Keratinocyte (primary cell): ENCODE measurements at regions not wholly inside any gene's neighbourhood (a gene's known extent, or its start where the extent isn't known, plus 50 kb on each side); places are given as distances from the start of the nearest gene placed in this dataset.

Experiments used
- DNase-seq: peaks from one replicate; pipeline ENCODE4 v3.0.0-alpha.2; 2011; ENCODE audit warnings: low read depth, missing footprints, low spot score
- FAIRE-seq: peaks from 2 replicates; lab custom pipeline; 2011; peaks lifted over from hg19 to GRCh38; lab: Jason Lieb, UNC
- H2AFZ ChIP-seq: 2 replicates; pipeline ENCODE4 v1.6.0; 2012; ENCODE audit warnings: low read length, control low read depth, inconsistent platforms; ENCODE audit not compliant: control insufficient read depth
- H3K27ac ChIP-seq: 2 replicates; pipeline ENCODE4 v1.5.1; 2011; ENCODE audit warnings: low read length; ENCODE audit not compliant: control insufficient read depth, insufficient read depth
- H3K27me3 ChIP-seq: 3 replicates; pipeline ENCODE4 v1.6.0; 2011; ENCODE audit warnings: low read length; ENCODE audit not compliant: control insufficient read depth, insufficient read depth; ENCODE audit errors: extremely low read depth
- H3K36me3 ChIP-seq, 2 experiments: 2 replicates in 1 of 2; 3 replicates in 1 of 2; pipeline ENCODE4 v1.5.1; 2011; ENCODE audit warnings: low read length in 2 of 2, mild to moderate bottlenecking in 1 of 2; ENCODE audit not compliant: control insufficient read depth in 2 of 2, insufficient read depth in 2 of 2; ENCODE audit errors: extremely low read depth in 1 of 2
- H3K4me1 ChIP-seq: 3 replicates; pipeline ENCODE4 v1.5.1; 2011; ENCODE audit warnings: low read length; ENCODE audit not compliant: control insufficient read depth, insufficient read depth; ENCODE audit errors: extremely low read depth
- H3K4me2 ChIP-seq: 3 replicates; pipeline ENCODE4 v1.6.0; 2011; ENCODE audit warnings: low read depth, low read length; ENCODE audit not compliant: control insufficient read depth, insufficient read depth; ENCODE audit errors: extremely low read depth
- H3K4me3 ChIP-seq, 3 experiments: fragments of 200-600 bp in 1 of 3; sonication (generic) in 1 of 3; 2 replicates in 2 of 3; 3 replicates in 1 of 3; pipeline ENCODE4 v1.5.1; 2011 to 2016; ENCODE audit warnings: low read length in 3 of 3, mild to moderate bottlenecking in 3 of 3, control low read depth in 2 of 3, inconsistent platforms in 1 of 3, low read depth in 1 of 3, mixed read lengths in 1 of 3, mixed run types in 1 of 3, moderate library complexity in 1 of 3; ENCODE audit not compliant: control insufficient read depth in 2 of 3, insufficient read depth in 2 of 3; ENCODE audit errors: extremely low read depth in 1 of 3
- H3K79me2 ChIP-seq: 2 replicates; pipeline ENCODE4 v1.6.0; 2012; ENCODE audit warnings: low read length; ENCODE audit not compliant: control insufficient read depth, insufficient read depth
- H3K9ac ChIP-seq: 3 replicates; pipeline ENCODE4 v1.6.0; 2011; ENCODE audit warnings: low read length; ENCODE audit not compliant: control insufficient read depth, insufficient read depth; ENCODE audit errors: extremely low read depth
- H3K9me1 ChIP-seq: 3 replicates; pipeline ENCODE4 v1.6.0; 2011; ENCODE audit warnings: low read length; ENCODE audit not compliant: control insufficient read depth, insufficient read depth; ENCODE audit errors: extremely low read depth
- H3K9me3 ChIP-seq: 2 replicates; pipeline ENCODE4 v1.5.1; 2012; ENCODE audit warnings: low read depth, low read length; ENCODE audit not compliant: control insufficient read depth
- H4K20me1 ChIP-seq: 3 replicates; pipeline ENCODE4 v1.6.0; 2011; ENCODE audit warnings: low read length; ENCODE audit not compliant: control insufficient read depth, insufficient read depth; ENCODE audit errors: extremely low read depth
- EZH2 ChIP-seq: IDR thresholded peaks from one replicate; pipeline ENCODE4 v1.6.1; 2012; ENCODE audit warnings: inconsistent platforms, mild to moderate bottlenecking, low read length, moderate library complexity
- dilution Hi-C: fragments of 300-500 bp; cut with MboI; formaldehyde crosslinking; loops from one replicate; pipeline ENCODE4 v1.7.0; 2020; ENCODE audit warnings: low sequenced_read_pairs; ENCODE audit not compliant: extremely low pct_ligation_motif_present
- TF ChIP-seq, protein P1 (sequence below), 3 experiments: IDR thresholded peaks in 1 of 3; conservative IDR thresholded peaks in 1 of 3; optimal IDR thresholded peaks in 1 of 3; 2 replicates in 2 of 3; 3 replicates in 1 of 3; pipeline versions ENCODE3 to v1.5.1; 2011; ENCODE audit warnings: low read length in 3 of 3, mild to moderate bottlenecking in 3 of 3, moderate library complexity in 2 of 3, control low read depth in 1 of 3, inconsistent platforms in 1 of 3; ENCODE audit not compliant: insufficient read depth in 2 of 3; ENCODE audit errors: extremely low read depth in 1 of 3

DNA sequence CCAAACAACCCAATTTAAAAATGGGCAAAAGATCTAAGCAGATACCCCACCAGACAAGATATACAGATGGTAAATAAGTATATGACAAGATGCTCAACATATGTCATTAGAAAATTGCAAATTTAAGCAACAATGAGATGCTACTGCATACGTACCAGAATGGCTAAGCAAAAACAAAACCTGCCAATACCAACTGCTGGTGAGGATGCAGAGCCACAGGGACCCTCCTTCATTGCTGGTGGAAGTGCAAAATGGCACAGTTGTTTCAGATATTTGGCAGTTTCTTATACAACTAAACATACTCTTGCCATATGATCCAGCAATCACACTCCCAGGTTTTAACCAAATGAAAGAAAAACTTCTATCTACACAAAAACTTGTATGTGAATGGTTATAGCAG lies 178.9 kb downstream of the BARX1 start:
- no peak overlapping the region for H3K4me3 ChIP-seq
- H3K4me1 ChIP-seq, result no peaks in the 10 kb centered on the region
- no peak overlapping the region for H3K4me2 ChIP-seq
- dilution Hi-C loops, result no loop called here
- no peak overlapping the region for H2AFZ ChIP-seq
- H4K20me1 ChIP-seq, result no peaks in the 10 kb centered on the region
- no peaks in the 10 kb centered on the region for H3K9me1 ChIP-seq
- no peaks in the 10 kb centered on the region for H3K9me3 ChIP-seq
- H3K79me2 ChIP-seq, result no peaks in the 10 kb centered on the region
- H3K27me3 ChIP-seq, result no peaks in the 10 kb centered on the region
- FAIRE-seq, result no peak
- no peak overlapping the region for H3K27ac ChIP-seq
- H3K9ac ChIP-seq, result no peak overlapping the region
- TF ChIP-seq EZH2, result no peak
- TF ChIP-seq, protein P1, sequence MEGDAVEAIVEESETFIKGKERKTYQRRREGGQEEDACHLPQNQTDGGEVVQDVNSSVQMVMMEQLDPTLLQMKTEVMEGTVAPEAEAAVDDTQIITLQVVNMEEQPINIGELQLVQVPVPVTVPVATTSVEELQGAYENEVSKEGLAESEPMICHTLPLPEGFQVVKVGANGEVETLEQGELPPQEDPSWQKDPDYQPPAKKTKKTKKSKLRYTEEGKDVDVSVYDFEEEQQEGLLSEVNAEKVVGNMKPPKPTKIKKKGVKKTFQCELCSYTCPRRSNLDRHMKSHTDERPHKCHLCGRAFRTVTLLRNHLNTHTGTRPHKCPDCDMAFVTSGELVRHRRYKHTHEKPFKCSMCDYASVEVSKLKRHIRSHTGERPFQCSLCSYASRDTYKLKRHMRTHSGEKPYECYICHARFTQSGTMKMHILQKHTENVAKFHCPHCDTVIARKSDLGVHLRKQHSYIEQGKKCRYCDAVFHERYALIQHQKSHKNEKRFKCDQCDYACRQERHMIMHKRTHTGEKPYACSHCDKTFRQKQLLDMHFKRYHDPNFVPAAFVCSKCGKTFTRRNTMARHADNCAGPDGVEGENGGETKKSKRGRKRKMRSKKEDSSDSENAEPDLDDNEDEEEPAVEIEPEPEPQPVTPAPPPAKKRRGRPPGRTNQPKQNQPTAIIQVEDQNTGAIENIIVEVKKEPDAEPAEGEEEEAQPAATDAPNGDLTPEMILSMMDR (optimal IDR thresholded peaks at IDR 0.05 in 1 of 3, IDR thresholded peaks at IDR 0.05 in 1 of 3, conservative IDR thresholded peaks at IDR 0.05 in 1 of 3; ENCODE audit: extremely low read depth in 1 of 3, insufficient read depth in 2 of 3, low read length in 3 of 3), result no peak
- no peak for DNase-seq
- H3K36me3 ChIP-seq, result no peaks in the 10 kb centered on the region

DNA sequence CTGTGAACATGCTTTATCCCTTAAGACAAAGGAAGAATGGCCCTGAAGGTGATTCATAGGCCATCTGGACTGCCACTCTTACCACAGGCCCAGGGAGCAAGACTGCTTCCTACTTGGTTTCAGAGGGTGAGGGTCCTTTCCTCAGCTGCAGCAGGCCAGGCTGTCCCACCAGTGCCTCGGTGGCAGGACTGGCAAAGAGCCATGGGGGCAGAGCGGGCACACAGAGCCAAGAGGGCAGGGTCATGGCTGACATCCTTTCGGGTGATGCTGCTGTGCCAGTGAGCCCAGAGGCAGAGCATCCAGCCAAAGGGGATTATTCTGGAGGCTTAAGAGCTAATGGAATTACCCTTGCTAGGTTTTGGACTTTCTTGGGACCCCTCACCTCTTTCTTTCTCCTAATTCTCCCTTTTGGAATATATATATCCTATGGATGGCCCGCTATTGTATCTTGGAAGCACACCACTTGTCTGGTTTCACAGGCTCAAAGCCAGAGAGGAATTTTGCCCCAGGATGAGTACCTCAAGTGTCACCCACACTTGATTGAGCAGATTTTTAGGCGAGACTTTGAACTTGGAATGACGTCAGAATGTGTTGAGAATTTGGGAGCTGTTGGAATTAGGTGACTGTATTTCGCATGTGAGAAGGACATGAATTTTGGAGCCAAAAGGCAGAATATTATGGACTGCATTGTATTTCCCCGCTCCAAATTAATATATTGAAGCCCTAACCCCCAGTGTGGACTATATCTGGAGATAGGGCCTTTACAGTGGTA lies 180.6 kb downstream of the BARX1 start:
- H3K9me3 ChIP-seq, result no peaks in the 10 kb centered on the region
- H3K9ac ChIP-seq, result no peak overlapping the region
- H2AFZ ChIP-seq, result no peak overlapping the region
- no peaks in the 10 kb centered on the region for H3K4me1 ChIP-seq
- H3K9me1 ChIP-seq, result no peaks in the 10 kb centered on the region
- H3K79me2 ChIP-seq, result no peaks in the 10 kb centered on the region
- dilution Hi-C loops, result no loop called here
- no peak overlapping the region for H3K27ac ChIP-seq
- no peak overlapping the region for H3K4me2 ChIP-seq
- DNase-seq, result no peak
- no peaks in the 10 kb centered on the region for H3K36me3 ChIP-seq
- no peaks in the 10 kb centered on the region for H4K20me1 ChIP-seq
- TF ChIP-seq, protein P1 (optimal IDR thresholded peaks at IDR 0.05 in 1 of 3, IDR thresholded peaks at IDR 0.05 in 1 of 3, conservative IDR thresholded peaks at IDR 0.05 in 1 of 3; ENCODE audit: extremely low read depth in 1 of 3, insufficient read depth in 2 of 3, low read length in 3 of 3), result no peak
- TF ChIP-seq EZH2, result no peak
- H3K4me3 ChIP-seq, result no peak overlapping the region
- FAIRE-seq, result no peak
- no peaks in the 10 kb centered on the region for H3K27me3 ChIP-seq
